ENCODE measurements at regions not wholly inside any gene's neighbourhood (a gene's known extent, or its start where the extent isn't known, plus 50 kb on each side); places are given as distances from the start of the nearest gene placed in this dataset.

DNA sequence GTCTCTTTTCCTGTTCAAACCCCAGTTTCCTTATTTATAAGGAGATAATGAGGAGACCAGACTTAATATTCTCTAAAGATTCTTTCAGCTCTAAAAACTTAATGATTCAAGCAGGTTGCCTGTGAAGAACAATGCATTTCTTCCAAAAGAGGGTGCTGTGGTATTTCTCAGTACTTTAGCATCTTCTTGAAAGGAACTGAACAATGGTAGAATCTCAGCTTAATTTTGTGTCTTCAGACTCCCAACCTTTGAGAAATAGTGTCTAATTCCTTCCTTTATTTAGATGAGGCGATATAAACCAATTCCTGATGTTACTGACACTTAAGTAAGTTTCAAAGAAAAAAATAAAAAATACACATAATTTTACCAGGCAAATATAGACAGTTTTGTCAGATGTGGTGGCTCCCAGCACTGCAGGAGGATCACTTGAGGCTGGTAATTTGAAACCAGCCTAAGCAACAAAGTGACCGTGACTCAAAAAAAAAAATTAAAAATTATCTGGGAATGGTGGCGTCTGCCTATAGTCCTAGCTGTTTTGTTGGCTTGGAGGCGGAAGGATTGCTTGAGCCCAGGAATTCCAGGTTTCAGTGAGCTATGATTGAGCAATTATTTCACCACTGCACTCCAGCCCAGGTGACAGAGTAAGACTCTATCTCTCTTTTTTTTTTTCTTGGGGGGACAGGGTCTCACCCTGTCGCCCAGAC is 76.9 kb upstream of the PSMA6 start:
- FAIRE-seq (peak; percentile 35), DNase-seq (ENCODE audit: low read depth, low spot score) (no peak), ATAC-seq (peak; percentile 63)
- H3K27ac ChIP-seq (ENCODE audit: control insufficient read depth, insufficient read depth), result no peak overlapping the region
- no peak overlapping the region for H3K4me2 ChIP-seq (ENCODE audit: control insufficient read depth, insufficient read depth)
- H3K4me1 ChIP-seq (ENCODE audit: control insufficient read depth, insufficient read depth, low read length), result no peaks in the 10 kb centered on the region
- TF ChIP-seq SMC3 (IDR thresholded peaks at IDR 0.05; ENCODE audit: borderline replicate concordance, low read length), result peak; percentile 46; the same call in 1 of the 2 replicates
- TF ChIP-seq, protein P1, sequence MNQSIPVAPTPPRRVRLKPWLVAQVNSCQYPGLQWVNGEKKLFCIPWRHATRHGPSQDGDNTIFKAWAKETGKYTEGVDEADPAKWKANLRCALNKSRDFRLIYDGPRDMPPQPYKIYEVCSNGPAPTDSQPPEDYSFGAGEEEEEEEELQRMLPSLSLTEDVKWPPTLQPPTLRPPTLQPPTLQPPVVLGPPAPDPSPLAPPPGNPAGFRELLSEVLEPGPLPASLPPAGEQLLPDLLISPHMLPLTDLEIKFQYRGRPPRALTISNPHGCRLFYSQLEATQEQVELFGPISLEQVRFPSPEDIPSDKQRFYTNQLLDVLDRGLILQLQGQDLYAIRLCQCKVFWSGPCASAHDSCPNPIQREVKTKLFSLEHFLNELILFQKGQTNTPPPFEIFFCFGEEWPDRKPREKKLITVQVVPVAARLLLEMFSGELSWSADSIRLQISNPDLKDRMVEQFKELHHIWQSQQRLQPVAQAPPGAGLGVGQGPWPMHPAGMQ (IDR thresholded peaks at IDR 0.05; ENCODE audit: borderline replicate concordance), result no peak
- TF ChIP-seq, protein P2, sequence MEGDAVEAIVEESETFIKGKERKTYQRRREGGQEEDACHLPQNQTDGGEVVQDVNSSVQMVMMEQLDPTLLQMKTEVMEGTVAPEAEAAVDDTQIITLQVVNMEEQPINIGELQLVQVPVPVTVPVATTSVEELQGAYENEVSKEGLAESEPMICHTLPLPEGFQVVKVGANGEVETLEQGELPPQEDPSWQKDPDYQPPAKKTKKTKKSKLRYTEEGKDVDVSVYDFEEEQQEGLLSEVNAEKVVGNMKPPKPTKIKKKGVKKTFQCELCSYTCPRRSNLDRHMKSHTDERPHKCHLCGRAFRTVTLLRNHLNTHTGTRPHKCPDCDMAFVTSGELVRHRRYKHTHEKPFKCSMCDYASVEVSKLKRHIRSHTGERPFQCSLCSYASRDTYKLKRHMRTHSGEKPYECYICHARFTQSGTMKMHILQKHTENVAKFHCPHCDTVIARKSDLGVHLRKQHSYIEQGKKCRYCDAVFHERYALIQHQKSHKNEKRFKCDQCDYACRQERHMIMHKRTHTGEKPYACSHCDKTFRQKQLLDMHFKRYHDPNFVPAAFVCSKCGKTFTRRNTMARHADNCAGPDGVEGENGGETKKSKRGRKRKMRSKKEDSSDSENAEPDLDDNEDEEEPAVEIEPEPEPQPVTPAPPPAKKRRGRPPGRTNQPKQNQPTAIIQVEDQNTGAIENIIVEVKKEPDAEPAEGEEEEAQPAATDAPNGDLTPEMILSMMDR (IDR thresholded peaks at IDR 0.05 in 2 of 3, conservative IDR thresholded peaks at IDR 0.05 in 1 of 3; ENCODE audit: control insufficient read depth in 2 of 3, extremely low read depth in 1 of 3, insufficient read depth in 1 of 3, low read depth in 3 of 3, low read length in 3 of 3), result peak; percentile 24 to 61 (median 31); a peak in 5 of 6 replicates
- no peak for TF ChIP-seq RCOR1 (conservative IDR thresholded peaks at IDR 0.05; ENCODE audit: low read depth, low read length)
- no peak for TF ChIP-seq EED (IDR thresholded peaks at IDR 0.05; ENCODE audit: low read depth)
- TF ChIP-seq, protein P3, sequence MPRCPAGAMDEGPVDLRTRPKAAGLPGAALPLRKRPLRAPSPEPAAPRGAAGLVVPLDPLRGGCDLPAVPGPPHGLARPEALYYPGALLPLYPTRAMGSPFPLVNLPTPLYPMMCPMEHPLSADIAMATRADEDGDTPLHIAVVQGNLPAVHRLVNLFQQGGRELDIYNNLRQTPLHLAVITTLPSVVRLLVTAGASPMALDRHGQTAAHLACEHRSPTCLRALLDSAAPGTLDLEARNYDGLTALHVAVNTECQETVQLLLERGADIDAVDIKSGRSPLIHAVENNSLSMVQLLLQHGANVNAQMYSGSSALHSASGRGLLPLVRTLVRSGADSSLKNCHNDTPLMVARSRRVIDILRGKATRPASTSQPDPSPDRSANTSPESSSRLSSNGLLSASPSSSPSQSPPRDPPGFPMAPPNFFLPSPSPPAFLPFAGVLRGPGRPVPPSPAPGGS (IDR thresholded peaks at IDR 0.05; ENCODE audit: borderline replicate concordance, insufficient read depth, low read depth, low read length, poor library complexity, severe bottlenecking), result no peak
- TF ChIP-seq ZNF24 (IDR thresholded peaks at IDR 0.05), result peak; percentile 86
- TF ChIP-seq KDM1A (IDR thresholded peaks at IDR 0.05; ENCODE audit: borderline replicate concordance), result no peak
- TF ChIP-seq RAD21 (IDR thresholded peaks at IDR 0.05; ENCODE audit: insufficient read depth, low read depth, low read length), result peak; percentile 69
- no peak for TF ChIP-seq CBX5 (IDR thresholded peaks at IDR 0.05; ENCODE audit: low read depth)
- no peak for TF ChIP-seq TARDBP (IDR thresholded peaks at IDR 0.05; ENCODE audit: borderline replicate concordance)
- no peak for TF ChIP-seq ZNF622 (IDR thresholded peaks at IDR 0.05)
- ChIA-PET POLR2A (interaction anchor here (0.6 kb wide), 1 partner anchor 254 kb away, joined by 4 read pairs; no protein-coding TSS in a partner anchor), CTCF (interaction anchor here (0.5 to 4.5 kb wide), 28 partner anchors 9 to 599 kb away, joined by 3 to 29 read pairs (median 5); partner anchors contain the start of genes NFKBIA and PSMA6), RAD21 (ENCODE audit: unreplicated experiment) (interaction anchor here (0.6 to 2.0 kb wide), 20 partner anchors 10 to 207 kb away, joined by 3 to 12 read pairs (median 7); partner anchors contain the start of gene NFKBIA), SMC1A (ENCODE audit: uncharacterized antibody, unreplicated experiment) (interaction anchor here (0.6 to 2.1 kb wide), 26 partner anchors 9 to 216 kb away, joined by 3 to 24 read pairs (median 4); no protein-coding TSS in a partner anchor)
- BruUV-seq (replicated peaks), result no TSS peak
- H3K4me3 ChIP-seq, result no peak overlapping the region
- no peaks in the 10 kb centered on the region for H4K20me1 ChIP-seq (ENCODE audit: control insufficient read depth, insufficient read depth)
- H3K27me3 ChIP-seq (replicated peaks in 1 of 2; ENCODE audit: control insufficient read depth in 2 of 2, insufficient read depth in 2 of 2, low read length in 1 of 2), result no peaks in the 10 kb centered on the region
- H3K79me2 ChIP-seq (ENCODE audit: control insufficient read depth, insufficient read depth, low read length), result no peaks in the 10 kb centered on the region
- in situ Hi-C loops (cut with MboI) (no loop called here), intact Hi-C loops (cut with micrococcal nuclease; ENCODE audit: unreplicated experiment) (loop anchor here (1.0 kb wide), 1 partner anchor 192 kb away; no protein-coding TSS in a partner anchor)
- no peak overlapping the region for H2AFZ ChIP-seq (ENCODE audit: control insufficient read depth, low read depth, low read length)
- H3K9ac ChIP-seq (ENCODE audit: control insufficient read depth, insufficient read depth, low read length), result no peak overlapping the region
- H3K9me3 ChIP-seq (replicated peaks; ENCODE audit: control insufficient read depth, insufficient read depth, low read length), result no peaks in the 10 kb centered on the region
- WGBS (ENCODE audit: insufficient coverage, insufficient replicate concordance, low lambda C conversion rate, missing lambda C conversion rate), result 98% methylated on average over 5 of the region's 5 CpGs
- peaks cover 0 to 3% of the 10 kb centered on the region in 2 experiments; a peak in 1 of 4 replicates for H3K36me3 ChIP-seq (ENCODE audit: control insufficient read depth in 2 of 2, insufficient read depth in 2 of 2, low read length in 1 of 2)

Measured in GM12878 (cell line).